OCI-LY3 (cell line): ENCODE measurements at regions not wholly inside any gene's neighbourhood (a gene's known extent, or its start where the extent isn't known, plus 50 kb on each side); places are given as distances from the start of the nearest gene placed in this dataset.

ENCODE experiments used
- EZH2phosphoT487 ChIP-seq: fragments of 200-600 bp; shearing (Covaris generic); IDR thresholded peaks from 2 replicates; pipeline ENCODE4 v1.6.1; 2018; ENCODE audit warnings: antibody characterized with exemption, mixed run types, low read depth
- TF ChIP-seq, protein P1 (sequence below): fragments of 200-600, 300-600 bp; sonication (generic); IDR thresholded peaks from 2 replicates; pipeline ENCODE4 v1.5.1; 2014; ENCODE audit warnings: antibody characterized with exemption, low read length, low read depth

DNA sequence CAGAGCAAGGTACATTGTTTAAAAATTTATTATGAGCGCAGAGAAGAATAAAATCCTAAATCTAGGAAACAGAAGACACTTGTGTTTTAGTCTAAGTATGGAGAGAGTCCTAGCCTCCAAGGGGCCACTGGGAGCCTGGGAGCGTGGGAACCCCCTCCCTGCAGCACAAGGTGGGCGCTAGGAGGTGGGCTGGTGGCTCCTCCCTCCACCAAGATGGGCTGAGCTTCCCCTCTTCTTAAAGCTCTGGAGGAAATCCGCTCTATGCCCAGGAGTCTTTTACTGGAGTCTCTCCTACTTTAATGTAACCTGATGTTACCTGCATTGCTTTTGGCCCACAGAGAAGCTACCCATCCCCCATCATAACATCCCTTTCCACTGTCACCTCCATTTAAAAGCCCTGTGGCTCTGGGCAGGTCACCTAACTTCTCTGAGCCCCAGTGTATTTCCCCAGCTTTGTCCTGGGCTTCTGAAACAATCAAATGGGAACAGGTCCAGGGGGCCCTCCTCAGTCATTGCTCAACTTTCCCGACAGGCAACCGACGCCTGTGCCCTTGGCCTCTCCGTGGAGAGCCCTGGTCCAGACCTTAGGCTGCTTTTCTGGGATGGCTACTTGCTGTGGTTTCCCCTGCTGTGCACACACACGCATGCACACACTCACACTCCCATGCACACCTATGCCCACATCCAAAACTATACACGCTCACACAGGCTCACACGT, 181.5 kb downstream of the NPHP4 start:
- TF ChIP-seq, protein P1, sequence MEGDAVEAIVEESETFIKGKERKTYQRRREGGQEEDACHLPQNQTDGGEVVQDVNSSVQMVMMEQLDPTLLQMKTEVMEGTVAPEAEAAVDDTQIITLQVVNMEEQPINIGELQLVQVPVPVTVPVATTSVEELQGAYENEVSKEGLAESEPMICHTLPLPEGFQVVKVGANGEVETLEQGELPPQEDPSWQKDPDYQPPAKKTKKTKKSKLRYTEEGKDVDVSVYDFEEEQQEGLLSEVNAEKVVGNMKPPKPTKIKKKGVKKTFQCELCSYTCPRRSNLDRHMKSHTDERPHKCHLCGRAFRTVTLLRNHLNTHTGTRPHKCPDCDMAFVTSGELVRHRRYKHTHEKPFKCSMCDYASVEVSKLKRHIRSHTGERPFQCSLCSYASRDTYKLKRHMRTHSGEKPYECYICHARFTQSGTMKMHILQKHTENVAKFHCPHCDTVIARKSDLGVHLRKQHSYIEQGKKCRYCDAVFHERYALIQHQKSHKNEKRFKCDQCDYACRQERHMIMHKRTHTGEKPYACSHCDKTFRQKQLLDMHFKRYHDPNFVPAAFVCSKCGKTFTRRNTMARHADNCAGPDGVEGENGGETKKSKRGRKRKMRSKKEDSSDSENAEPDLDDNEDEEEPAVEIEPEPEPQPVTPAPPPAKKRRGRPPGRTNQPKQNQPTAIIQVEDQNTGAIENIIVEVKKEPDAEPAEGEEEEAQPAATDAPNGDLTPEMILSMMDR: no peak
- no peak for TF ChIP-seq EZH2phosphoT487
